Peyer's patch (tissue), 4 donors: ENCODE measurements at regions not wholly inside any gene's neighbourhood (a gene's known extent, or its start where the extent isn't known, plus 50 kb on each side); places are given as distances from the start of the nearest gene placed in this dataset.

Source experiments
- DNase-seq, 3 donors: peaks; one replicate each; pipeline ENCODE4 v3.0.0-alpha.2; 2017 to 2019
- H3K27ac ChIP-seq, 4 donors: fragments of 200-600 bp; sonication (generic); one replicate each; pipeline ENCODE4 v1.5.1; 2016 to 2019
- H3K27me3 ChIP-seq, 2 donors: fragments of 200-600 bp; sonication (generic); one replicate each; pipeline ENCODE4 v1.5.1; 2019
- H3K36me3 ChIP-seq, 3 donors: fragments of 200-600 bp; sonication (generic); one replicate each; pipeline ENCODE4 v1.5.1; 2016 to 2019
- H3K4me1 ChIP-seq, 4 donors: fragments of 200-600 bp; sonication (generic); one replicate each; pipeline ENCODE4 v1.5.1; 2016 to 2019
- H3K4me3 ChIP-seq, 4 donors: fragments of 200-600 bp; sonication (generic); 1 replicate in 3 of 4; 2 replicates in 1 of 4; pipeline ENCODE4 v1.5.1; 2016 to 2019; ENCODE audit warnings: mild to moderate bottlenecking in 1 of 4
- H3K9me3 ChIP-seq, 4 donors: fragments of 200-600 bp; sonication (generic); one replicate each; pipeline ENCODE4 v1.5.1; 2016 to 2019; ENCODE audit warnings: mild to moderate bottlenecking in 1 of 4
- POLR2A ChIP-seq, 2 donors: fragments of 450-650 bp; IDR thresholded peaks; one replicate each; pipeline ENCODE4 v1.5.1; 2017; ENCODE audit warnings: antibody characterized with exemption in 2 of 2, mild to moderate bottlenecking in 2 of 2, moderate library complexity in 2 of 2
- TF ChIP-seq, protein P1 (sequence below), 6 experiments: fragments of 450-650 bp in 4 of 6; fragments of 200-600 bp in 2 of 6; sonication (generic) in 1 of 6; IDR thresholded peaks; one replicate each; pipeline ENCODE4 v1.5.1; 2017 to 2019; ENCODE audit warnings: antibody characterized with exemption in 6 of 6, mild to moderate bottlenecking in 3 of 6, moderate library complexity in 1 of 6

- TF ChIP-seq, protein P1, sequence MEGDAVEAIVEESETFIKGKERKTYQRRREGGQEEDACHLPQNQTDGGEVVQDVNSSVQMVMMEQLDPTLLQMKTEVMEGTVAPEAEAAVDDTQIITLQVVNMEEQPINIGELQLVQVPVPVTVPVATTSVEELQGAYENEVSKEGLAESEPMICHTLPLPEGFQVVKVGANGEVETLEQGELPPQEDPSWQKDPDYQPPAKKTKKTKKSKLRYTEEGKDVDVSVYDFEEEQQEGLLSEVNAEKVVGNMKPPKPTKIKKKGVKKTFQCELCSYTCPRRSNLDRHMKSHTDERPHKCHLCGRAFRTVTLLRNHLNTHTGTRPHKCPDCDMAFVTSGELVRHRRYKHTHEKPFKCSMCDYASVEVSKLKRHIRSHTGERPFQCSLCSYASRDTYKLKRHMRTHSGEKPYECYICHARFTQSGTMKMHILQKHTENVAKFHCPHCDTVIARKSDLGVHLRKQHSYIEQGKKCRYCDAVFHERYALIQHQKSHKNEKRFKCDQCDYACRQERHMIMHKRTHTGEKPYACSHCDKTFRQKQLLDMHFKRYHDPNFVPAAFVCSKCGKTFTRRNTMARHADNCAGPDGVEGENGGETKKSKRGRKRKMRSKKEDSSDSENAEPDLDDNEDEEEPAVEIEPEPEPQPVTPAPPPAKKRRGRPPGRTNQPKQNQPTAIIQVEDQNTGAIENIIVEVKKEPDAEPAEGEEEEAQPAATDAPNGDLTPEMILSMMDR (IDR thresholded peaks at IDR 0.05), result no peak
- TF ChIP-seq POLR2A (IDR thresholded peaks at IDR 0.05), result no peak
- H3K27ac ChIP-seq, result no peak overlapping the region
- no peaks in the 10 kb centered on the region for H3K36me3 ChIP-seq
- no peaks in the 10 kb centered on the region for H3K27me3 ChIP-seq
- H3K4me3 ChIP-seq, result no peak overlapping the region
- DNase-seq, result no peak
- no peaks in the 10 kb centered on the region for H3K9me3 ChIP-seq
- no peaks in the 10 kb centered on the region for H3K4me1 ChIP-seq
Observed at GRCh38 chr4:32631831-32632230, 1911.7 kb downstream of the PCDH7 start.

- H3K9me3 ChIP-seq, result no peaks in the 10 kb centered on the region
- no peaks in the 10 kb centered on the region for H3K4me1 ChIP-seq
- no peak overlapping the region for H3K4me3 ChIP-seq
- TF ChIP-seq POLR2A (IDR thresholded peaks at IDR 0.05), result no peak
- TF ChIP-seq, protein P1 (IDR thresholded peaks at IDR 0.05), result no peak
- no peaks in the 10 kb centered on the region for H3K27me3 ChIP-seq
- no peaks in the 10 kb centered on the region for H3K36me3 ChIP-seq
- DNase-seq, result no peak
- no peak overlapping the region for H3K27ac ChIP-seq
Observed at GRCh38 chr4:32633421-32633820, 1913.3 kb downstream of the PCDH7 start.

DNA sequence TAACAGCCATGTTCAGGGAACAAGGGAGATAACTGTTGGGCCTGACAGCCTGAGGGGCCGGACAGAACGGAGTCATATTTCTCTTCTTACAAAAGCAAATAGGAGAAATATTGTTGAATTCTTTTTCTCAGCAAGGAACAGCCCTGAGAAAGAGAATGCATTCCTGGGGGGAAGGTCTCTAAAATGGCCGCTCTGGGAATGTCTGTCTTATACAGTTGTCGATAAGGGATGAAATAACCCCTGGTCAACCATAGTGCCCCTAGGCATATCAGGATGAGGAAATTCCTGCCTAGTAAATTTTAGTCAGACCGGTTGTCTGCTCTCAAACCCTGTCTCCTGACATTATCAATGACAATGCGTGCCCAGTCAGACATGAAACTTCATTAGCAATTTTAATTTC is 1925.5 kb downstream of the PCDH7 start:
- Histone ChIP-seq H3K27me3 (no peaks in the 10 kb centered on the region), H3K9me3 (peaks cover 0 to 11% (median 0%) of the 10 kb centered on the region in 4 donors), H3K4me1 (no peaks in the 10 kb centered on the region), H3K4me3 (no peak overlapping the region), H3K36me3 (no peaks in the 10 kb centered on the region), H3K27ac (no peak overlapping the region)
- no peak for TF ChIP-seq POLR2A (IDR thresholded peaks at IDR 0.05)
- TF ChIP-seq, protein P1 (IDR thresholded peaks at IDR 0.05), result no peak
- DNase-seq, result no peak

DNA sequence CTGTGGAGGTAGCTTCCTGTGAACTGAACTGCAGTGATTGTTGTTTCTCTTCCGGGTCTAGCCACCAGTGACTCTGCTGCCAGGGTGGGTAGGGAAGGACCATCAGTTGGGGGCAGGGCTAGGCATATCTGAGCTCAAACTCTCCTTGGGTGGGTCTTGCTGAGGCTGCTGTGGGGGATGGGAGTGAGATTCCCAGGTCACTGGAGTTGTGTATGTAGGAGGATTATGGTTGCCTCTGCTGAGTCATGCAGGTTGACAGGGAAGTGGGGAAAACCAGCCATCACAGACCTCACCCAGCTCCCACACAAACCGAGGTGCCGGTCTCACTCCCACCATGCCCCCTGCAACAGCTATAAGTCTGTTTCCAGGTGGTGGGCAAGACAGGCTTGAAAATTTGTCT is 1937.8 kb downstream of the PCDH7 start:
- H3K4me3 ChIP-seq, result no peak overlapping the region
- H3K27me3 ChIP-seq, result no peaks in the 10 kb centered on the region
- H3K9me3 ChIP-seq, result no peaks in the 10 kb centered on the region
- H3K4me1 ChIP-seq, result no peaks in the 10 kb centered on the region
- TF ChIP-seq POLR2A (IDR thresholded peaks at IDR 0.05), result no peak
- TF ChIP-seq, protein P1 (IDR thresholded peaks at IDR 0.05), result no peak
- H3K27ac ChIP-seq, result no peak overlapping the region
- no peaks in the 10 kb centered on the region for H3K36me3 ChIP-seq
- no peak for DNase-seq

DNA sequence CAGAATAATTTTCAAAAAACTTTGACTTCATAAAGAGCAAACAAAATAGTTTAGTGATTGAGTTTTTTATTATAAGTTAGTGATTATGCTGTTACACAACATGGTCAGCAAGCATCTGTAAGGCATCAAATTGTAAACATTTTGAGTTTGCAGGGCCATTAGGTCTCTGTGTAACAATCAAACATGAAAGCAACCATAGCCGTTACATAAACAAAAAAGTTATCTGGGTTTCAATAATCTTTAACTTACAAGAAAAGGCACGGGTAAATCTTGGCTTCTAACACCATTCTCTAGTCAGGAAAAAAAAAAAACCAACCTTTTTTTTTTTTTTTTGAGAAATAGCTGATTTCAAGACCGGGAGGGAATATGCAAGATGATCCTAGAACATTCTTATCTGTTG is 1941.1 kb downstream of the PCDH7 start:
- no peaks in the 10 kb centered on the region for H3K9me3 ChIP-seq
- H3K27me3 ChIP-seq, result no peaks in the 10 kb centered on the region
- DNase-seq, result no peak
- no peak overlapping the region for H3K4me3 ChIP-seq
- H3K4me1 ChIP-seq, result no peaks in the 10 kb centered on the region
- H3K27ac ChIP-seq, result no peak overlapping the region
- TF ChIP-seq POLR2A (IDR thresholded peaks at IDR 0.05), result no peak
- TF ChIP-seq, protein P1 (IDR thresholded peaks at IDR 0.05), result no peak
- H3K36me3 ChIP-seq, result no peaks in the 10 kb centered on the region

GRCh38 chr4:32662803-32663202 is 1942.6 kb downstream of the PCDH7 start:
- Histone ChIP-seq H3K27ac (no peak overlapping the region), H3K9me3 (no peaks in the 10 kb centered on the region), H3K4me1 (no peaks in the 10 kb centered on the region), H3K36me3 (no peaks in the 10 kb centered on the region), H3K4me3 (no peak overlapping the region), H3K27me3 (no peaks in the 10 kb centered on the region)
- no peak for TF ChIP-seq POLR2A (IDR thresholded peaks at IDR 0.05)
- TF ChIP-seq, protein P1 (IDR thresholded peaks at IDR 0.05), result no peak
- no peak for DNase-seq
